ENCODE measurements at regions not wholly inside any gene's neighbourhood (a gene's known extent, or its start where the extent isn't known, plus 50 kb on each side); places are given as distances from the start of the nearest gene placed in this dataset.
A peak's percentile ranks its signal among the peaks of the same experiment; 100 is the strongest.

- Histone ChIP-seq H3K27ac (ENCODE audit: low read depth in 1 of 2, low read length in 1 of 2) (no peak overlapping the region), H3K27me3 (ENCODE audit: control insufficient read depth in 2 of 2, insufficient read depth in 1 of 2, low read length in 1 of 2) (no peaks in the 10 kb centered on the region), H3K36me3 (ENCODE audit: control insufficient read depth in 2 of 2, insufficient read depth in 2 of 2, low read length in 1 of 2) (no peaks in the 10 kb centered on the region), H3K4me1 (ENCODE audit: control insufficient read depth in 2 of 2, insufficient read depth in 2 of 2, low read length in 2 of 2) (no peaks in the 10 kb centered on the region), H3K9me3 (ENCODE audit: control insufficient read depth in 2 of 2, insufficient read depth in 1 of 2, low read length in 1 of 2) (no peaks in the 10 kb centered on the region), H3K4me3 (ENCODE audit: low read length in 2 of 2) (no peak overlapping the region)
- no peak for DNase-seq (ENCODE audit: low read depth in 6 of 9, low spot score in 9 of 9)
- 98% methylated on average over 3 of the region's 3 CpGs for WGBS
Measured at GRCh38 chr2:104708967-104709366, 144.9 kb upstream of the POU3F3 start.

- Histone ChIP-seq H3K27ac (ENCODE audit: low read depth in 1 of 2, low read length in 1 of 2) (no peak overlapping the region), H3K4me1 (ENCODE audit: control insufficient read depth in 2 of 2, insufficient read depth in 2 of 2, low read length in 2 of 2) (no peaks in the 10 kb centered on the region), H3K9me3 (ENCODE audit: control insufficient read depth in 2 of 2, insufficient read depth in 1 of 2, low read length in 1 of 2) (no peaks in the 10 kb centered on the region), H3K4me3 (ENCODE audit: low read length in 2 of 2) (no peak overlapping the region), H3K36me3 (ENCODE audit: control insufficient read depth in 2 of 2, insufficient read depth in 2 of 2, low read length in 1 of 2) (no peaks in the 10 kb centered on the region), H3K27me3 (ENCODE audit: control insufficient read depth in 2 of 2, insufficient read depth in 1 of 2, low read length in 1 of 2) (no peaks in the 10 kb centered on the region)
- WGBS: 98% methylated on average over 4 of the region's 4 CpGs
- no peak for DNase-seq (ENCODE audit: low read depth in 6 of 9, low spot score in 9 of 9)
Measured at GRCh38 chr2:104716061-104716460, 137.9 kb upstream of the POU3F3 start.

- Histone ChIP-seq H3K27me3 (ENCODE audit: control insufficient read depth in 2 of 2, insufficient read depth in 1 of 2, low read length in 1 of 2) (no peaks in the 10 kb centered on the region), H3K4me3 (ENCODE audit: low read length in 2 of 2) (no peak overlapping the region), H3K36me3 (ENCODE audit: control insufficient read depth in 2 of 2, insufficient read depth in 2 of 2, low read length in 1 of 2) (no peaks in the 10 kb centered on the region), H3K4me1 (ENCODE audit: control insufficient read depth in 2 of 2, insufficient read depth in 2 of 2, low read length in 2 of 2) (peaks cover 0 to 22% of the 10 kb centered on the region in 2 donors), H3K9me3 (ENCODE audit: control insufficient read depth in 2 of 2, insufficient read depth in 1 of 2, low read length in 1 of 2) (peaks cover 0 to 2% of the 10 kb centered on the region in 2 donors), H3K27ac (ENCODE audit: low read depth in 1 of 2, low read length in 1 of 2) (no peak overlapping the region)
- peak in 3 of 9 donors; percentile 4 to 41 (median 26) for DNase-seq (ENCODE audit: low read depth in 6 of 9, low spot score in 9 of 9)
- 87% methylated on average over 6 of the region's 6 CpGs for WGBS
Measured at GRCh38 chr2:104733226-104733943, 120.5 kb upstream of the POU3F3 start.

DNA sequence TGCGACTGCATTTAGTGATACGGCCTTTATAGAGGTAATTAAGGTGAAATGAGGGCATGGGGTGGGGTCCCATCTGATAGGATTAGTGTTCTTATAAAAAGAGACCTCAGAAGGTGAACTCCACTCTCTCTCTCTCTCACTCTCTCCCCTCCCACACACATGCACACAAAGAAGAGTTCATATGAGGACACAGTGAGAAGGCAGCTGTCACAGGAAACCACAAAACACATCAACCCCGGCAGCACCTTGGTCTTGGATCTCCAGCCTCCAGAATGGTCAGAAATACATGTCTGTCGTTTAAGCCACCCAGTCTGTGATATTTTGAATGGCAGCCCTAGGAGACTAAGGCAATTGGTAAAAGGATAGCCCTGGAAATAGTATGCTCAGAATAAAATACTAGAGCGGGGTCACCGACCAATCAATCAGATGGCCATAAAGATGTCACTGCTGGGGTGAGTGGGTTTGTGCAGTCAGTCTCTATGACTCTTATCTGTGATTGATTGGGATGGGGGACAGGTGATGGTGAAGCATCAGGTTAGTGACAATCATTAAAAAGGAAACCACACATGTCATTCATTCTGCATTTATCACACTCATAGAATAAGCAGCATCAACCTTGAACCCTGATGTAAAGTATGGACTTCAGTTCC is 118.9 kb upstream of the POU3F3 start:
- DNase-seq (ENCODE audit: low read depth in 6 of 9, low spot score in 9 of 9): peak in 3 of 9 donors; percentile 20 to 61 (median 22)
- Histone ChIP-seq H3K27me3 (ENCODE audit: control insufficient read depth in 2 of 2, insufficient read depth in 1 of 2, low read length in 1 of 2) (no peaks in the 10 kb centered on the region), H3K4me3 (ENCODE audit: low read length in 2 of 2) (no peak overlapping the region), H3K9me3 (ENCODE audit: control insufficient read depth in 2 of 2, insufficient read depth in 1 of 2, low read length in 1 of 2) (peaks cover 0 to 2% of the 10 kb centered on the region in 2 donors), H3K27ac (ENCODE audit: low read depth in 1 of 2, low read length in 1 of 2) (no peak overlapping the region), H3K36me3 (ENCODE audit: control insufficient read depth in 2 of 2, insufficient read depth in 2 of 2, low read length in 1 of 2) (no peaks in the 10 kb centered on the region), H3K4me1 (ENCODE audit: control insufficient read depth in 2 of 2, insufficient read depth in 2 of 2, low read length in 2 of 2) (peaks cover 0 to 24% of the 10 kb centered on the region in 2 donors)
- WGBS: 56% methylated on average over 6 of the region's 6 CpGs

- Histone ChIP-seq H3K4me3 (ENCODE audit: low read length in 2 of 2) (no peak overlapping the region), H3K4me1 (ENCODE audit: control insufficient read depth in 2 of 2, insufficient read depth in 2 of 2, low read length in 2 of 2) (peaks cover 0 to 24% of the 10 kb centered on the region in 2 donors), H3K27ac (ENCODE audit: low read depth in 1 of 2, low read length in 1 of 2) (no peak overlapping the region), H3K36me3 (ENCODE audit: control insufficient read depth in 2 of 2, insufficient read depth in 2 of 2, low read length in 1 of 2) (no peaks in the 10 kb centered on the region), H3K27me3 (ENCODE audit: control insufficient read depth in 2 of 2, insufficient read depth in 1 of 2, low read length in 1 of 2) (no peaks in the 10 kb centered on the region), H3K9me3 (ENCODE audit: control insufficient read depth in 2 of 2, insufficient read depth in 1 of 2, low read length in 1 of 2) (no peaks in the 10 kb centered on the region)
- WGBS: 92% methylated on average over 7 of the region's 7 CpGs
- DNase-seq (ENCODE audit: low read depth in 6 of 9, low spot score in 9 of 9): no peak
Measured at GRCh38 chr2:104736026-104736425, 117.9 kb upstream of the POU3F3 start.

- no peak overlapping the region for H3K27ac ChIP-seq (ENCODE audit: low read depth in 1 of 2, low read length in 1 of 2)
- peaks cover 0 to 8% of the 10 kb centered on the region in 2 donors for H3K4me1 ChIP-seq (ENCODE audit: control insufficient read depth in 2 of 2, insufficient read depth in 2 of 2, low read length in 2 of 2)
- no peaks in the 10 kb centered on the region for H3K9me3 ChIP-seq (ENCODE audit: control insufficient read depth in 2 of 2, insufficient read depth in 1 of 2, low read length in 1 of 2)
- H3K36me3 ChIP-seq (ENCODE audit: control insufficient read depth in 2 of 2, insufficient read depth in 2 of 2, low read length in 1 of 2): no peaks in the 10 kb centered on the region
- 99% methylated on average over 3 of the region's 3 CpGs for WGBS
- peaks cover 0 to 2% of the 10 kb centered on the region in 2 donors for H3K27me3 ChIP-seq (ENCODE audit: control insufficient read depth in 2 of 2, insufficient read depth in 1 of 2, low read length in 1 of 2)
- DNase-seq (ENCODE audit: low read depth in 6 of 9, low spot score in 9 of 9): no peak
- H3K4me3 ChIP-seq (ENCODE audit: low read length in 2 of 2): no peak overlapping the region
Measured at GRCh38 chr2:104741860-104742259, 112.1 kb upstream of the POU3F3 start.

DNA sequence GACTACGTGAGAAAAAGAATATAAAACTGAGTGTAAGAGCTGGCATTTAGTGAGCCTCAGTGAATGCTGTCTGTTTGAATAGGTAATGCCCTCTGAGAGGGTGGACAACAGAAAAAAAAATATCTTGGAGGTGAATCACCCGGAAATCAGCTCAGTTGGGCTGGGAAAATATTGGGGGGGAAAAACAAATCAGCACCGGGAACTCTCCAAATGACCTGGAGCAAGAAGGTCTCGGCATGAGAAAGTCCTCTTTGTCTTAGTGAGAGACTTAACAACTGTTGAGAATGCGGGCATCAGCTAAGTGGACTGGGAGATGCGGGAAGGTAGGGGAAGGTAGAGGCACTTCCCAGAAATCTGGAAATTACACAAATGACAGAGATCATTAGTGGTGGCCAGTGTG is 109.4 kb upstream of the POU3F3 start:
- H3K9me3 ChIP-seq (ENCODE audit: control insufficient read depth in 2 of 2, insufficient read depth in 1 of 2, low read length in 1 of 2): no peaks in the 10 kb centered on the region
- no peak overlapping the region for H3K4me3 ChIP-seq (ENCODE audit: low read length in 2 of 2)
- no peaks in the 10 kb centered on the region for H3K36me3 ChIP-seq (ENCODE audit: control insufficient read depth in 2 of 2, insufficient read depth in 2 of 2, low read length in 1 of 2)
- WGBS: 97% methylated on average over 6 of the region's 6 CpGs
- H3K27ac ChIP-seq (ENCODE audit: low read depth in 1 of 2, low read length in 1 of 2): no peak overlapping the region
- DNase-seq (ENCODE audit: low read depth in 6 of 9, low spot score in 9 of 9): no peak
- H3K4me1 ChIP-seq (ENCODE audit: control insufficient read depth in 2 of 2, insufficient read depth in 2 of 2, low read length in 2 of 2): peaks cover 0 to 6% of the 10 kb centered on the region in 2 donors
- peaks cover 0 to 2% of the 10 kb centered on the region in 2 donors for H3K27me3 ChIP-seq (ENCODE audit: control insufficient read depth in 2 of 2, insufficient read depth in 1 of 2, low read length in 1 of 2)

GRCh38 chr2:104745846-104746245 is 108.1 kb upstream of the POU3F3 start:
- Histone ChIP-seq H3K4me1 (ENCODE audit: control insufficient read depth in 2 of 2, insufficient read depth in 2 of 2, low read length in 2 of 2) (peaks cover 0 to 9% of the 10 kb centered on the region in 2 donors), H3K9me3 (ENCODE audit: control insufficient read depth in 2 of 2, insufficient read depth in 1 of 2, low read length in 1 of 2) (no peaks in the 10 kb centered on the region), H3K27me3 (ENCODE audit: control insufficient read depth in 2 of 2, insufficient read depth in 1 of 2, low read length in 1 of 2) (peaks cover 0 to 2% of the 10 kb centered on the region in 2 donors), H3K4me3 (ENCODE audit: low read length in 2 of 2) (no peak overlapping the region), H3K27ac (ENCODE audit: low read depth in 1 of 2, low read length in 1 of 2) (no peak overlapping the region), H3K36me3 (ENCODE audit: control insufficient read depth in 2 of 2, insufficient read depth in 2 of 2, low read length in 1 of 2) (no peaks in the 10 kb centered on the region)
- DNase-seq (ENCODE audit: low read depth in 6 of 9, low spot score in 9 of 9): no peak
- 81% methylated on average over 13 of the region's 13 CpGs for WGBS

- Histone ChIP-seq H3K36me3 (ENCODE audit: control insufficient read depth in 2 of 2, insufficient read depth in 2 of 2, low read length in 1 of 2) (no peaks in the 10 kb centered on the region), H3K9me3 (ENCODE audit: control insufficient read depth in 2 of 2, insufficient read depth in 1 of 2, low read length in 1 of 2) (no peaks in the 10 kb centered on the region), H3K4me3 (ENCODE audit: low read length in 2 of 2) (no peak overlapping the region), H3K4me1 (ENCODE audit: control insufficient read depth in 2 of 2, insufficient read depth in 2 of 2, low read length in 2 of 2) (peaks cover 0 to 9% of the 10 kb centered on the region in 2 donors), H3K27ac (ENCODE audit: low read depth in 1 of 2, low read length in 1 of 2) (no peak overlapping the region), H3K27me3 (ENCODE audit: control insufficient read depth in 2 of 2, insufficient read depth in 1 of 2, low read length in 1 of 2) (peaks cover 0 to 2% of the 10 kb centered on the region in 2 donors)
- 95% methylated on average over 8 of the region's 8 CpGs for WGBS
- no peak for DNase-seq (ENCODE audit: low read depth in 6 of 9, low spot score in 9 of 9)
Measured at GRCh38 chr2:104746299-104746698, 107.6 kb upstream of the POU3F3 start.
